HG02763 (cell line): ENCODE measurements at regions not wholly inside any gene's neighbourhood (a gene's known extent, or its start where the extent isn't known, plus 50 kb on each side); places are given as distances from the start of the nearest gene placed in this dataset.

Experiments
- ATAC-seq: cut with Tn5 transposase; IDR thresholded peaks from one replicate; pipeline ENCODE4 v1.9.1; 2021; ENCODE audit warnings: mild to moderate bottlenecking, moderate library complexity; ENCODE audit not compliant: unreplicated experiment

- ATAC-seq = no peak
Measured at GRCh38 chr2:236887531-236887930, 198.2 kb upstream of the COPS8 start.

DNA sequence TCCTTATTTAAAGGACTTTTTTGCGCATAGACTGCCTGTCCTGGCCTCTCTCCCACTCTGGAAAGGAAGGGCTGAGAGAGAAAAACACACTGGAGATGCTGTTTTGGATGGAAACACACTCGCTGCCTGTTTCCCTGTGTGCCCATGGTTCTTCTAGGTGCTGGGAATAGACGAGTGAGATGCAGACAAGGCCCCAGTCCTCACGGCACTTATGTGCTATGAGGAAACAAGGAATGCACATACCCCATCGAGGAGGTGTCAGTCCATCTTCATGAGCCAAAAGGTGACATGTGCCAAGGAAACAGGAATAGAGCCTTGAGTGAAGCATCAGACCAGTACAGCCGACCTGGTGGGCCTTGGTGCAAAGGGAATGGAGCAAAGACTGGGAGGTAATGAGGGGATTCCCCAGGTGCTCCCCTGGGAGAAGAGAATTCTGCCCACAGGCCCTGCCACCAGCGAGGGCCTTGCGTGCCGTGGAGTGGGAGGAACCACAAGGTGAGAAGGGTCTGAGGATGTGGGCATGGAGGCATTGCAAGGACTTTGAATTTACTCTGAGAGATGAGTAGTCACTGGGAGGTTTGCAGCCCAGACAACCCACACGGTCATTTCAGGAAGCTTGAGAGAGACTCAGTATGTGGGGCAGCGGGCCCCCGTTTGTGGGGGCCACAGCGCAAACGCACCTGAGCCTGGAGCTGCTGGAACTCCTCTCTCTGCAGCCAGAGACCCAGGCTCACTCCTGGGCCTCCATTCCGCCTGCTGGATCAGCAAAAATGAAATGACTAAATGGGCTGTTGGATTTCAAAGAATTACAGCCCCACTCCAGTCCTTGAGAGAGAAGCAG lies 197.5 kb upstream of the COPS8 start:
- no peak for ATAC-seq

DNA sequence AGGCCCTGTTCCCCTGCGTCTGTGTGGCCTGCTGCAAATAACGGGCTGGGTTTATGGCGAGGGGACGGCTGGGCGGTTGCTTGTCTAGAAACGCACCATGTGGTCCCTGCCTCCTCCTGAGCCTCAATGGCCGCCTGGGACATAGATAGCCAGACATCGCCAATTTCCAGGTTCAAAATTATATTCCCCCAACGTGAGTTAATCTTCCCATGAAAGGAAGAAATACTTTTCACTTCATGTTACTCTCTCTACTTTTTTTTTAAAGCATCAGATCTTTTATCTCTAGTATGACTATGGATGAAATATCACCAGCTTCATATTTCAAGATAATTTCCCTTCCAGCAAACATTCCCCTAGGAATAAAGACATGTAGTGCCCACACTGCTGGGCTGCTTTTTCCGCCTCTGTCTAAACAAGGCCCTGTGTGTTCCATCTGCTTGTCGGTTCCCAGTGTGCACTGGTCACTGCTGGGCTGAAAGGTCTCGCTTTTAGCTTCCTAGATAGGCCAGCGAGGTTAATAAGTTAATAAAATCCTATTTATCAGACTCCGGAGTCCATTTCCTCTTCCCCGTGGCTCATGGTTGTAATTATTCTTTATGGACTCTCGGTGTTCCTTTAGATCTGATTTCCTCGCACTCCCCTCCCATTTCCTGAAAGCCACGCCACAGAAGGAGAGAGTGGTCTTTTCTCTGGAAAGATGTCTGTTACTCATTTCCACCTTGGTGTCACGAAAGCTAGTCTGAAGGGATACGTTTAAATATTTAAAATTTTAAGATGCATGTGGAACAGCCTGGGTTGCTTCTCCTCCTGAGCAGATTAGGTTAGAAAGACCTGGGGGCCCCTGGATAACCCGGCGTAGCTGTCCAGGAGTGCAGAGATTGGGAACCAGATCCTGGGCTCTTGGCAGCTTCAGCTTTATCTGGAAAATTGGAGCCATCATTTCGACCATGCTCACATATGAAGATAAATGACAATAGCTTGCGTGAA lies 196.6 kb upstream of the COPS8 start:
- no peak for ATAC-seq

DNA sequence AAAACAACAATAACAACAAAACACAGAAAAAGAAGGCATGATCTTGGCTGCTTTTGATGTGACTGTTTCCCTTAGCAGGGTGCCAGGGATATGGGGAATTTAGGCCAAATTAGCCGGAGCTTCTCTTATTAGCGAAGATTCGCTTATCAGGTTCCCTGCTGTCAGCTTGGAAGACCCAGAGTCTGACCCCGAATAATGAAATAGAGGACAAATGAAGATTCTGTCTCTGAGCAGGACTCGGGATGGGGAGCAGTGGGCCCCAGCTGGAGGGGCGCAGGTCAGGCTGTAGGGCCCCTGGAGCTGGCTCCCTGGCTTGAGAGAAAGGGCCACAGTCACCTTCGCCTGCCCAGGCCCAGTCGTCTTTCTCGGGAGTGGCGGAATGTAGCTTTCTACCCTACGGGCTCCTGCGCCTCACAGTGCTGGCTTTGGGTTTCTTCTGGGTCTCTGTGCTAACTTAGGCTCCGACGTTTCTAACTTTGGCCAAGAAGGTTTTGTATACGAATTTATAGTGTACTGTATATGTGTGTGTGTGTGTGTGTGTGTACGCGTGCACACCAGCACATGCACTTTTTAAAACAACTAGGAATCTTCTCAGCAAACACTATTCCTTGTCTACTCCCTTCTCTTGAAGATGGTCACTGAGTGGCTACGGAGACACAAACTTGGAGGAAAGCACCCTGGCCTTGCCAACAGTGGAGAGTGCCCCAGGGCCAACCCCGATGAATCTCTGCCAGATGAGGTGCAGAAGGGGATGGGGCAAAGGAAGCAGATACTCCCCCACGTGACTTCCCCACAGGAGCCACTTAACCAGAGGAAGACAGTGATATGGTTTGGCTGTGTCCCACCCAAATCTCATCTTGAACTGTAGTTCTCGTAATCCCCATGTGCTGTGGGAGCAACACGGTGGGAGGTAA lies 195.6 kb upstream of the COPS8 start:
- no peak for ATAC-seq

GRCh38 chr2:236892721-236893120 lies 193.0 kb upstream of the COPS8 start:
- no peak for ATAC-seq

DNA sequence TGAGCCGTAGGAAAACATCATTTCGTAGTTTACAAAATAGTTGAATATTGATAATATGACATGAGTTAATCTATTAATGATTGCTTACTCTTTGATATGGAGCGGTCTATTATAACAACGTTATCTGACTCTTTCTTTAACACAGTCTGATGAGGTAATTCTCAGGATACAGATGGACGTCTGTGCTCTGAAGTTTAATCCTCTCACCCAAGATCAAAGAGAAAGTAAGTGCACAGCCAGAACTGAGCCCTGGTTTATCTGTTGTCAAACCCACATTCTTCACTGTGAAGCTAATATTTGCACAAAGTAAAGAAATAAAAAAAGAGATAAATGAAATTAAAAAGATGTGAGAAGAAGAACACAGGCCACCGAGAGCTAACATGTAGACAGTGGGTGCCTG lies 190.9 kb upstream of the COPS8 start:
- ATAC-seq = no peak

- no peak for ATAC-seq
Measured at GRCh38 chr2:236895497-236895896, 190.2 kb upstream of the COPS8 start.

- ATAC-seq = no peak
Measured at GRCh38 chr2:236896688-236897087, 189.0 kb upstream of the COPS8 start.

DNA sequence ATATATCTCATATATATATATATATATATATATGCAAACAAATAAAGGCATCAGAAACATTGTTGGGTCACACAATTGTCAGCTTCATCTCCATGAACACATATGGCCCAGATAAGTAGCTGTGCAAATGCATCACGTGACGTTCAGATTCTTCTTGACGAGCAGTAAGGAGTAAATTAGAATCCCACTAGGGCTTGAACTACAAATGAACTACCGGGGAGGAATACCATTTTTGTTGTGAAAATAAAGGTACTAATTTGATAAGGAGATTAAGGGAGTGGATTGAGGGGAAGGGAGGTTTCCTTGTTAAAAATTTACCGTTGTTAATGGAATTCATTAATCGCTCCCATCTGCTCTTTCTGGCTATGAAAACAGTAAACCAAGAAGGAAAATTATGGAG lies 186.5 kb upstream of the COPS8 start:
- ATAC-seq = no peak

GRCh38 chr2:236899950-236900640 lies 185.6 kb upstream of the COPS8 start:
- no peak for ATAC-seq

- ATAC-seq = no peak
Measured at GRCh38 chr2:236901956-236902355, 183.7 kb upstream of the COPS8 start.

GRCh38 chr2:236903978-236904377 lies 181.7 kb upstream of the COPS8 start:
- ATAC-seq = no peak

GRCh38 chr2:236904389-236905263 lies 181.1 kb upstream of the COPS8 start:
- no peak for ATAC-seq

DNA sequence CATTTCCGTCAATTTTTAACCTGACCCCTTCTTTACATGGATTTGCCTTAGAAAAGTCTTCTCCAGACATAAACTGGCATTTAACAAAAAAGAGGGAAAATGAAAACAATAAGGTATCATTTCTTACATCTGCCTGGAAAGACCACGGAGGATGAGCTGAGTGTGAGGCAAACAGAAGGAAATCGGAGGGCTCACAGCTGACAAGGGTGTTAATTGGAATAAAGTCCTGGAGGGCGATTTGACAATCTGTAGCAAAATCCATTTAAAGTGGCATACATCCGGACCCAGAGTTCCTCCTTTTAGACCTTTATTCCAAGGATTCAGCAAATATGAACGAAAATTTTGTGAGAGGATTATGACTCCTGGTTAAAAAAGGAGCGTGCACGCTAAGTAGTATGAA lies 179.7 kb upstream of the COPS8 start:
- no peak for ATAC-seq

GRCh38 chr2:236908439-236909192 lies 177.1 kb upstream of the COPS8 start:
- ATAC-seq = no peak

DNA sequence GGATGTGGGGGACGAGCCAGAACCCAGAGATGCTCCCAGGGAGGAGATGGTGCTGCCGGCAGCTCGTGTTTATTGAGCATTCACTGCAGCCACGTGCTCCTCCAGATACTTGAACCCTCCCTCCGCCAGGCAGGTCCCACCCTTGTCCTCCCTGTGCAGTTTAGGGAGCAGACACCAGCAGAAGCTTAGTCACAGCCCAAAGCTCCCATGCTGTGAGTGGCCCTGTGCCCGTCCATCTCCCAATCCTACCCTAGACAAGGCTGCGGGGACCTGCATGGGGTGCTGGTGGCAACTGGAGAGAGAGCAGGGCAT lies 176.5 kb upstream of the COPS8 start:
- ATAC-seq = no peak

- ATAC-seq = no peak
Measured at GRCh38 chr2:236909802-236910201, 175.9 kb upstream of the COPS8 start.

GRCh38 chr2:236910781-236911495 lies 174.8 kb upstream of the COPS8 start:
- ATAC-seq = no peak
